ENCODE measurements at regions not wholly inside any gene's neighbourhood (a gene's known extent, or its start where the extent isn't known, plus 50 kb on each side); places are given as distances from the start of the nearest gene placed in this dataset.

DNA sequence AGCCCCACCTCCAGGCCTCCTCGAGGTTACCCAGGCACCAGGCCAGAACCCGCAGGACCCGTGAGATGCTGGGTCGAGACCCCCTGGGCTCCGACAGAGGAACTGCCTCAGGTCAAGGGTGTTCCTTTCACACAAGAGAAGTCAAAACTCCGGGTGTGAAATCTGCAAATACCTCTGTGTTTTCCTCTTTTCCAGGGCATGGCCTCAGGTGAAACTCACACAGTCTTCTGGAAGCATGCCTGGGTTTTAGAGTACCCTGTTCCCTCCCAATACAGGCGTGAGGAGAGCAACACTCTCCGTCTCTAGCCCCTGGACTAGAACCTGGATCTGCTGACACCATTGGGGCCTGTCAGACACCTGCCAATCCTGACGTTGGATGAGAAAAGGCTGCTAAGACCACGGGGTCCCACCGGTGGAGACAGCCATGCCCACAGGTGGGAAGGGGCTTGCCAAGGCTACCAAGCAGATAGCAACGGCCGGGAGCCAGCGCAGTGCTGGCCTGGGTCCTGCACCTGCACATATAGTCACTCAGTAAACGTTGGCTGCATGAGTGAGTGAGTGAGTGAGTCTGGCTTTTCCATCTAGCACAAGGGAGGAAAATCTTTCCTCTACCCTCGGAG, 182.0 kb upstream of the PPP1R26 start:
- TF ChIP-seq, protein P1, sequence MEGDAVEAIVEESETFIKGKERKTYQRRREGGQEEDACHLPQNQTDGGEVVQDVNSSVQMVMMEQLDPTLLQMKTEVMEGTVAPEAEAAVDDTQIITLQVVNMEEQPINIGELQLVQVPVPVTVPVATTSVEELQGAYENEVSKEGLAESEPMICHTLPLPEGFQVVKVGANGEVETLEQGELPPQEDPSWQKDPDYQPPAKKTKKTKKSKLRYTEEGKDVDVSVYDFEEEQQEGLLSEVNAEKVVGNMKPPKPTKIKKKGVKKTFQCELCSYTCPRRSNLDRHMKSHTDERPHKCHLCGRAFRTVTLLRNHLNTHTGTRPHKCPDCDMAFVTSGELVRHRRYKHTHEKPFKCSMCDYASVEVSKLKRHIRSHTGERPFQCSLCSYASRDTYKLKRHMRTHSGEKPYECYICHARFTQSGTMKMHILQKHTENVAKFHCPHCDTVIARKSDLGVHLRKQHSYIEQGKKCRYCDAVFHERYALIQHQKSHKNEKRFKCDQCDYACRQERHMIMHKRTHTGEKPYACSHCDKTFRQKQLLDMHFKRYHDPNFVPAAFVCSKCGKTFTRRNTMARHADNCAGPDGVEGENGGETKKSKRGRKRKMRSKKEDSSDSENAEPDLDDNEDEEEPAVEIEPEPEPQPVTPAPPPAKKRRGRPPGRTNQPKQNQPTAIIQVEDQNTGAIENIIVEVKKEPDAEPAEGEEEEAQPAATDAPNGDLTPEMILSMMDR (IDR thresholded peaks at IDR 0.05; ENCODE audit: insufficient read depth, low read length): no peak
- no peak for TF ChIP-seq POLR2AphosphoS5 (IDR thresholded peaks at IDR 0.05; ENCODE audit: low read depth)
- no peak for TF ChIP-seq REST (IDR thresholded peaks at IDR 0.05; ENCODE audit: insufficient replicate concordance, low read depth)
- TF ChIP-seq GABPA (IDR thresholded peaks at IDR 0.05; ENCODE audit: low read depth): no peak
